Prostate gland (tissue), 2 donors: ENCODE measurements at regions not wholly inside any gene's neighbourhood (a gene's known extent, or its start where the extent isn't known, plus 50 kb on each side); places are given as distances from the start of the nearest gene placed in this dataset.

Experiments used
- POLR2A ChIP-seq: fragments of 450-650 bp; IDR thresholded peaks from one replicate; pipeline ENCODE4 v1.6.1; 2016; ENCODE audit warnings: antibody characterized with exemption, mild to moderate bottlenecking
- POLR2AphosphoS5 ChIP-seq: sonication (generic); formaldehyde crosslinking; IDR thresholded peaks from one replicate; pipeline ENCODE4 v1.6.1; 2017; ENCODE audit warnings: antibody characterized with exemption
- TF ChIP-seq, protein P1 (sequence below), 4 experiments: fragments of 200-600 bp in 2 of 4; fragments of 450-650 bp in 2 of 4; sonication (generic) in 2 of 4; IDR thresholded peaks; 1 replicate in 3 of 4; 2 replicates in 1 of 4; pipeline ENCODE4 v1.5.1; 2016 to 2019; ENCODE audit warnings: antibody characterized with exemption in 4 of 4, mild to moderate bottlenecking in 2 of 4, moderate library complexity in 2 of 4

DNA sequence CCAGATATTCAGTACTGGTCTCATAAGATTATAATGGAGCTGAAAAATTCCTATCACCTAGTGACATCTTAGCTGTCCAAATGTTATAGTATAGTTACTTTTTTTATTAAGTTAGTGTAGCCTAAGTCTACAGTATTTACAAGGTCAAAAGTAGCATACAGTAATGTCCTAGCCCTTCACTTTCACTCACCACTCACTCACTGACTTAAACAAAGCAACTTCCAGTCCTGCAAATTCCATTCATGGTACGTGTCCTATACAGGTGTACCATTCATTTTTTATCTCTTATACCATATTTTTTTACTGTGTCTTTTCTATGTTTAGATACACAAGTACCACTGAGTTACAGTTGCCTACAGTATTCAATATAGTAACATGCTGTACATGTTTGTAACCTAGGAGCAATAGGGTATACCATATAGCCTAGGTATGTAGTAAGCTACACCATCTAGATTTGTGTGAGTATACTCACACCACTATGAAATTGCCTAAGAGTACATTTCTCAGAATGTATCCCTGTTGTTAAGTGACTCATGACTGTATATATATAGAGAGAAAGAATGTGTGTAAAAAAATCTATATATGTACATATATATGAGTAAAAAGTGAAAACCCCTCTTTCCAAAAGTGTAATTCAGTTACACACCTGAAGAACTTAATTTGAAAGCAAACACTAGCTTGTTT lies 234.8 kb upstream of the WWC1 start:
- TF ChIP-seq, protein P1, sequence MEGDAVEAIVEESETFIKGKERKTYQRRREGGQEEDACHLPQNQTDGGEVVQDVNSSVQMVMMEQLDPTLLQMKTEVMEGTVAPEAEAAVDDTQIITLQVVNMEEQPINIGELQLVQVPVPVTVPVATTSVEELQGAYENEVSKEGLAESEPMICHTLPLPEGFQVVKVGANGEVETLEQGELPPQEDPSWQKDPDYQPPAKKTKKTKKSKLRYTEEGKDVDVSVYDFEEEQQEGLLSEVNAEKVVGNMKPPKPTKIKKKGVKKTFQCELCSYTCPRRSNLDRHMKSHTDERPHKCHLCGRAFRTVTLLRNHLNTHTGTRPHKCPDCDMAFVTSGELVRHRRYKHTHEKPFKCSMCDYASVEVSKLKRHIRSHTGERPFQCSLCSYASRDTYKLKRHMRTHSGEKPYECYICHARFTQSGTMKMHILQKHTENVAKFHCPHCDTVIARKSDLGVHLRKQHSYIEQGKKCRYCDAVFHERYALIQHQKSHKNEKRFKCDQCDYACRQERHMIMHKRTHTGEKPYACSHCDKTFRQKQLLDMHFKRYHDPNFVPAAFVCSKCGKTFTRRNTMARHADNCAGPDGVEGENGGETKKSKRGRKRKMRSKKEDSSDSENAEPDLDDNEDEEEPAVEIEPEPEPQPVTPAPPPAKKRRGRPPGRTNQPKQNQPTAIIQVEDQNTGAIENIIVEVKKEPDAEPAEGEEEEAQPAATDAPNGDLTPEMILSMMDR (IDR thresholded peaks at IDR 0.05), result no peak
- TF ChIP-seq POLR2AphosphoS5 (no peak), POLR2A (no peak)
